Bronchial epithelial cell (primary cell): ENCODE measurements at regions not wholly inside any gene's neighbourhood (a gene's known extent, or its start where the extent isn't known, plus 50 kb on each side); places are given as distances from the start of the nearest gene placed in this dataset.

Source experiments
- DNase-seq: peaks from one replicate; pipeline ENCODE4 v3.0.0-alpha.2; 2010; ENCODE audit warnings: low read depth
- FAIRE-seq: peaks from 2 replicates; lab custom pipeline; 2011; peaks lifted over from hg19 to GRCh38; lab: Jason Lieb, UNC
- H3K27me3 ChIP-seq: 2 replicates; pipeline ENCODE4 v1.5.1; 2011; ENCODE audit warnings: low read length; ENCODE audit not compliant: control insufficient read depth, insufficient read depth
- H3K36me3 ChIP-seq: 2 replicates; pipeline ENCODE4 v1.5.1; 2011; ENCODE audit warnings: low read length; ENCODE audit not compliant: control insufficient read depth, insufficient read depth
- H3K4me3 ChIP-seq: 2 replicates; pipeline ENCODE4 v1.5.1; 2011; ENCODE audit warnings: mild to moderate bottlenecking, low read depth, low read length, control low read depth
- CTCF ChIP-seq: IDR thresholded peaks from 2 replicates; pipeline ENCODE4 v1.5.1; 2011; ENCODE audit warnings: mild to moderate bottlenecking, moderate library complexity, low read length, control low read depth, inconsistent platforms; ENCODE audit not compliant: insufficient read depth, severe bottlenecking

DNA sequence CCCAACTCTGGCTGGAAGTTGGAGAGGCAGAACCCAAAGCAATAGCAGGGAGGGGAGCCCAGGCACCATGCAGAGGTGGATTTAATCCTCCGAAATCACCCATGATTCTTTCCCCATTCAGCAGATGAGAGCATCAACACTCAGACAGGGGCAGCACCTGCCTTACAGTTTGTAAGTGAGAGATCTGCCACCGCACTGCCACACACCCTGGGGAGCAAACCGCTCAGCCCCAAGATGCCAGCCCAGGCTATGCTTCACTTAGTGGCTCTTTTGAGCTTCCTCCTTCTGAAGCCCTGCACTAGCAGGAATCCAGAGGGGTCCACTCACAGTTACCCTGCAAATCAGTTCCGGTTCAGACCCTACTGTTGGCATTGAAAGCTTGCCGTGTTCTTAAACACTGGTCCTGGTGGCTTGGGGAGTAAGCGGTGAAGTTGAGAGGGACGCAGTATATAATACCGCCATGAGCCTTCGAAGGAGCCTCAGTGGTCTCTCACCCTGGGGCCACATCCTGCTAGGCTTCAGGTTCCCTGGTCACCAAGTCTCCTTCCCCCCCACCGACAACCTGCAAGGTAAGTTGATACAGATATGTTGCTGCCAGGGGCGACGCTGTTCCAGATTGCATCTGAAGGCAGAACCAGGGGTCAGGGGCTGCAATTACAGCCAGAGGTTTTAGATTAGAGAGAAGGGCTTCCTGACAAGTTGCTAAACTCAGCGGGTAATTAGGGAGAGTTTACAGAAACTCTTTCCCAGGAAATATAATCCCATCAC, 72.0 kb upstream of the CCND2 start:
- Histone ChIP-seq H3K27me3 (peaks cover 12% of the 10 kb centered on the region), H3K4me3 (no peak overlapping the region), H3K36me3 (no peaks in the 10 kb centered on the region)
- no peak for TF ChIP-seq CTCF
- FAIRE-seq (no peak), DNase-seq (no peak)

GRCh38 chr12:4197922-4198763, 75.4 kb upstream of the CCND2 start:
- DNase-seq (no peak), FAIRE-seq (peak; percentile 23)
- no peak for TF ChIP-seq CTCF
- H3K4me3 ChIP-seq = no peak overlapping the region
- peaks cover 13% of the 10 kb centered on the region for H3K27me3 ChIP-seq
- no peaks in the 10 kb centered on the region for H3K36me3 ChIP-seq

- DNase-seq (no peak), FAIRE-seq (no peak)
- H3K27me3 ChIP-seq = peaks cover 9% of the 10 kb centered on the region
- no peak overlapping the region for H3K4me3 ChIP-seq
- TF ChIP-seq CTCF = no peak
- H3K36me3 ChIP-seq = no peaks in the 10 kb centered on the region
These were observed 76.6 kb upstream of the CCND2 start for GRCh38 chr12:4196805-4197420.

DNA sequence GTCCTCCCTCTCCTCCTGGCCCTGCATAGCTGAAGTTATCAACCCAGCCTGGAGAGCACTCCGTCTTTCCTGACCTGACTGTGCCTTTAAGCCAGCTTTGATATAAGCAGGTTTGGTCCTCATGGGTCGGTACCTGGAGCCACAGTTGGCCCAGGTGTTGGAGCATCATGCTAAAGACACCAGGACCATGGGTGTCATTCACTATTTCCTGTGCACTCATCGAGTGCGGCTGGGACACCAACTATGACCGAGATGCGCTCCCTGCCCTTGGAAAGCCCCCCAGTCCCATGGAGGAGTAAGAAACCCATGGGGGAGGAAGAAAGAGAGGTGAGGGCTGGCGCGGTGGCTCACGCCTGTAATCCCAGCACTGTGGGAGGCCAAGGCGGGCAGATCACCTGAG, 78.9 kb upstream of the CCND2 start:
- H3K27me3 ChIP-seq = peaks cover 5% of the 10 kb centered on the region
- H3K36me3 ChIP-seq = no peaks in the 10 kb centered on the region
- no peak overlapping the region for H3K4me3 ChIP-seq
- DNase-seq = no peak
- no peak for TF ChIP-seq CTCF
- FAIRE-seq = no peak

DNA sequence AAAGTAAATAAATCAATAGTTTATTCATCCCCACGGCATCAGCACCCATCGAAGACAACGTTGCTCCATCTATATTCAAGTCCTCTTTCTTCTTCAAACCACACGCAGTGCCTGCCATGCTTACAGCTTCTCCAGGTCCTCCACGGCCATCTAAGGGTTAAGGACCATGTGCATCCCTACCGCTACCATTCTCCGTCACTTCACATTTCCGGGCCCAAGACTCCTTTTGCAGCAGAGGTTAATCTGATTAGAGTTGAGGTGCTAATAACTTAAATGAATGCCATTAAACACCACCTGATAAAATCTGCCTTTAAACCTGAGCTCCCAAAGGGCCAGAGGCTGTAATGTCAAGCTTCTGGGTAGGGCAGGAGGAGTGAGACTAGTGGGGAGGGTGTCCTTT, 79.7 kb upstream of the CCND2 start:
- H3K36me3 ChIP-seq = no peaks in the 10 kb centered on the region
- H3K4me3 ChIP-seq = no peak overlapping the region
- DNase-seq (no peak), FAIRE-seq (no peak)
- H3K27me3 ChIP-seq = peaks cover 5% of the 10 kb centered on the region
- no peak for TF ChIP-seq CTCF
